Keratinocyte (primary cell): ENCODE measurements at regions not wholly inside any gene's neighbourhood (a gene's known extent, or its start where the extent isn't known, plus 50 kb on each side); places are given as distances from the start of the nearest gene placed in this dataset.

Source experiments
- CTCF ChIP-seq, 3 experiments: IDR thresholded peaks in 1 of 3; conservative IDR thresholded peaks in 1 of 3; optimal IDR thresholded peaks in 1 of 3; 2 replicates in 2 of 3; 3 replicates in 1 of 3; pipeline versions ENCODE3 to v1.5.1; 2011; ENCODE audit warnings: low read length in 3 of 3, mild to moderate bottlenecking in 3 of 3, moderate library complexity in 2 of 3, control low read depth in 1 of 3, inconsistent platforms in 1 of 3; ENCODE audit not compliant: insufficient read depth in 2 of 3; ENCODE audit errors: extremely low read depth in 1 of 3
- EZH2 ChIP-seq: IDR thresholded peaks from one replicate; pipeline ENCODE4 v1.6.1; 2012; ENCODE audit warnings: inconsistent platforms, mild to moderate bottlenecking, low read length, moderate library complexity

- TF ChIP-seq EZH2 (no peak), CTCF (optimal IDR thresholded peaks at IDR 0.05 in 1 of 3, IDR thresholded peaks at IDR 0.05 in 1 of 3, conservative IDR thresholded peaks at IDR 0.05 in 1 of 3; ENCODE audit: extremely low read depth in 1 of 3, insufficient read depth in 2 of 3, low read length in 3 of 3) (no peak)
These were observed 579.2 kb upstream of the ZNF608 start for GRCh38 chr5:125325488-125326149.
